ENCODE measurements at regions not wholly inside any gene's neighbourhood (a gene's known extent, or its start where the extent isn't known, plus 50 kb on each side); places are given as distances from the start of the nearest gene placed in this dataset.
"Not testable (repeated sequence)": the region's sequence is repeated elsewhere in the genome, so short reads cannot be mapped to it uniquely, and the experiment has no call there.

- not testable (repeated sequence) for TF ChIP-seq CTCF, POLR2A (IDR thresholded peaks at IDR 0.05)
Observed at GRCh38 chr7:84880326-84880997, 306.4 kb downstream of the SEMA3D start.
